Left cardiac atrium (tissue), 4 donors: ENCODE measurements at regions not wholly inside any gene's neighbourhood (a gene's known extent, or its start where the extent isn't known, plus 50 kb on each side); places are given as distances from the start of the nearest gene placed in this dataset.
"Not testable (repeated sequence)": the region's sequence is repeated elsewhere in the genome, so short reads cannot be mapped to it uniquely, and the experiment has no call there.

Source experiments
- ATAC-seq, 2 donors: fragments of 200-7000 bp; cut with Tn5 transposase; one replicate each; pipeline ENCODE4 v1.9.1; 2020; ENCODE audit warnings: mild to moderate bottlenecking in 2 of 2, moderate library complexity in 2 of 2
- DNase-seq: peaks from one replicate; pipeline ENCODE4 v3.0.0-alpha.2; 2020
- intact Hi-C, 2 donors: fragments of 100-400 bp; cut with DNase I; formaldehyde crosslinking; loops; one replicate each; pipeline versions ENCODE4 v1.14.1 to v1.15.1; 2022 to 2023
- donor health status: DM: no; HTN: yes; CAD: no.
- donor health status: DM: no; HTN: yes; CAD: no; lungs with severe emphysema.
- donor health status: DM: yes; HTN: yes; CAD: no.
- donor health status: Dilated cardiomyopathy.

- ATAC-seq (no peak), DNase-seq (no peak)
- intact Hi-C loops = no loop called here
These were observed 203.6 kb upstream of the SESN3 start for GRCh38 chr11:95434489-95435057.

GRCh38 chr11:95434009-95434408, 203.0 kb upstream of the SESN3 start:
- intact Hi-C loops = no loop called here
- DNase-seq = no peak
- ATAC-seq = no peak

GRCh38 chr11:95432714-95433503, 201.9 kb upstream of the SESN3 start:
- intact Hi-C loops = no loop called here
- ATAC-seq (peak in 1 of 2 donors; percentile 35), DNase-seq (no peak)

GRCh38 chr11:95429376-95429907, 198.4 kb upstream of the SESN3 start:
- ATAC-seq (no peak), DNase-seq (no peak)
- intact Hi-C loops = no loop called here

GRCh38 chr11:95426823-95427462, 195.9 kb upstream of the SESN3 start:
- ATAC-seq (peak in 1 of 2 donors; percentile 51), DNase-seq (no peak)
- intact Hi-C loops = no loop called here

- ATAC-seq (no peak), DNase-seq (no peak)
- intact Hi-C loops = no loop called here
These were observed 188.9 kb upstream of the SESN3 start for GRCh38 chr11:95419915-95420314.

- DNase-seq = no peak
- intact Hi-C loops = no loop called here
- ATAC-seq = no peak
These were observed 187.9 kb upstream of the SESN3 start for GRCh38 chr11:95418916-95419315.

GRCh38 chr11:95417832-95418231, 186.8 kb upstream of the SESN3 start:
- ATAC-seq (no peak), DNase-seq (no peak)
- intact Hi-C loops = no loop called here

- intact Hi-C loops = no loop called here
- ATAC-seq (peak in 1 of 2 donors; percentile 83), DNase-seq (no peak)
These were observed 184.9 kb upstream of the SESN3 start for GRCh38 chr11:95415837-95416304.

- no peak for ATAC-seq
- intact Hi-C loops = no loop called here
- no peak for DNase-seq
These were observed 183.2 kb upstream of the SESN3 start for GRCh38 chr11:95414217-95414616.

GRCh38 chr11:95413761-95414160, 182.8 kb upstream of the SESN3 start:
- intact Hi-C loops = no loop called here
- ATAC-seq = peak; percentile 20 to 59
- DNase-seq = no peak

GRCh38 chr11:95413021-95413420, 182.0 kb upstream of the SESN3 start:
- intact Hi-C loops = no loop called here

GRCh38 chr11:95412074-95412473, 181.1 kb upstream of the SESN3 start:
- intact Hi-C loops = no loop called here
- ATAC-seq (no peak), DNase-seq (no peak)

More at GRCh38 chr11:95413021-95413420, 182.0 kb upstream of the SESN3 start:
- no peak for ATAC-seq
- no peak for DNase-seq

GRCh38 chr11:95410707-95411106, 179.7 kb upstream of the SESN3 start:
- intact Hi-C loops, ATAC-seq: not testable (repeated sequence)

GRCh38 chr11:95406271-95406670, 175.3 kb upstream of the SESN3 start:
- DNase-seq (no peak), ATAC-seq (no peak)
- intact Hi-C loops = no loop called here

More at GRCh38 chr11:95410707-95411106, 179.7 kb upstream of the SESN3 start:
- not testable (repeated sequence) for DNase-seq

- DNase-seq (no peak), ATAC-seq (no peak)
- intact Hi-C loops = no loop called here
These were observed 173.4 kb upstream of the SESN3 start for GRCh38 chr11:95404370-95404769.

GRCh38 chr11:95398437-95399112, 167.6 kb upstream of the SESN3 start:
- intact Hi-C loops = no loop called here
- ATAC-seq = no peak
- DNase-seq = no peak

GRCh38 chr11:95392644-95393043, 161.6 kb upstream of the SESN3 start:
- ATAC-seq = no peak
- no peak for DNase-seq
- intact Hi-C loops = no loop called here

GRCh38 chr11:95389427-95389826, 158.4 kb upstream of the SESN3 start:
- intact Hi-C loops = no loop called here
- no peak for DNase-seq
- ATAC-seq = no peak

GRCh38 chr11:95388086-95388485, 157.1 kb upstream of the SESN3 start:
- ATAC-seq (no peak), DNase-seq (no peak)
- intact Hi-C loops = no loop called here
